ENCODE measurements at regions not wholly inside any gene's neighbourhood (a gene's known extent, or its start where the extent isn't known, plus 50 kb on each side); places are given as distances from the start of the nearest gene placed in this dataset.
"Not testable (repeated sequence)": the region's sequence is repeated elsewhere in the genome, so short reads cannot be mapped to it uniquely, and the experiment has no call there.

DNA sequence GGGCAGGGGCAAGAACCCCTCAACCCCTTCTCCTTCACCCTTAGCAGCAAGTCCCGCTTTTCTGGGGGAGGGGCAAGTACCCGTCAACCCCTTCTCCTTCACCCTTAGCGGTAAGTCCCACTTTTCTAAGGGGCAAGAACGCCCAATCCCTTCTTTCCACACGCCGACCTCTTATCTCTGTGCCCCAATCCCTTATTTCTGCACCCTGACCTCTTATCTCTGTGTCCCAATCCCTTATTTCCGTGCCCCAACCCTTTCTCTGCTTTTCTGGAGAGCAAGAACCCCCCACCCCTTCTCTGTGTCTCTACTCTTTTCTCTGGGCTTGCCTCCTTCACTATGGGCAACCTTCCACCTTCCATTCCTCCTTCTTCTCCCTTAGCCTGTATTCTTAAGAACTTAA lies 225.0 kb upstream of the DUSP10 start:
- H3K4me1 ChIP-seq (ENCODE audit: insufficient read depth, low read length); H3K36me3 ChIP-seq (ENCODE audit: insufficient read depth, low read length); H3K27ac ChIP-seq (ENCODE audit: low read depth, low read length); H3K27me3 ChIP-seq (ENCODE audit: control insufficient read depth in 1 of 2, insufficient read depth in 2 of 2, low read length in 2 of 2); H3K9me3 ChIP-seq (ENCODE audit: low read length); H3K9ac ChIP-seq (ENCODE audit: low read length); H3K4me3 ChIP-seq (ENCODE audit: low read depth in 1 of 2, low read length in 2 of 2): not testable (repeated sequence)

DNA sequence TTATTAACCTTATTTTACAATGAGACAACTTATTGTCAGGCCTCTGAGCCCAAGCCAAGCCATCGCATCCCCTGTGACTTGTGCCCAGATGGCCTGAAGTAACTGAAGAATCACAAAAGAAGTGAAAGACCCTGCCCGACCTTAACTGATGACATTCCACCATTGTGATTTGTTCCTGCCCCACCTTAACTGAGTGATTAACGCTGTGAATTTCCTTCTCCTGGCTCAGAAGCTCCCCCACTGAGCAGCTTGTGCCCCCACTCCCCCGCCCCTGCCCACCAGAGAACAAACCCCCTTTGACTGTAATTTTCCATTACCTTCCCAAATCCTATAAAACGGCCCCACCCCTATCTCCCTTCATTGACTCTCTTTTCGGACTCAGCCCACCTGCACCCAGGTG lies 224.0 kb upstream of the DUSP10 start:
- not testable (repeated sequence) for H3K27me3 ChIP-seq (ENCODE audit: control insufficient read depth in 1 of 2, insufficient read depth in 2 of 2, low read length in 2 of 2); H3K4me1 ChIP-seq (ENCODE audit: insufficient read depth, low read length); H3K36me3 ChIP-seq (ENCODE audit: insufficient read depth, low read length); H3K9ac ChIP-seq (ENCODE audit: low read length); H3K9me3 ChIP-seq (ENCODE audit: low read length); H3K4me3 ChIP-seq (ENCODE audit: low read depth in 1 of 2, low read length in 2 of 2); H3K27ac ChIP-seq (ENCODE audit: low read depth, low read length)

DNA sequence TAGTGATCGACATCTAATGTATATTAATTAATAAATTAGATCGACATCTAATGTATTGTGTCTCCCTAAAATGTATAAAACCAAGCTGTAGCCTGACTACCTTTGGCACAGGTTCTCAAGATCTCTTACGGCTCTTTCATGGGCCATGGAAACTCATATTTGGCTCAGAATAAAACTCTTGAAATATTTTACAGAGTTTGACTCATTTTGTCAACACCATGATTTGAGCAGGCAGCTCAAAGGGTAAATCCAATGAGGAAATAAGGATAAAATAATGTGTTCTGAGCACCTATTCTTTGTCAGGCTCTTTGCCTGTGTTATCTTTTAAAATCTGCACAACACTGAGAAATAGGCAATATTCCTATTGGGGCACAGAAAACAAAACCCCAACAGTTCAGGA lies 223.4 kb upstream of the DUSP10 start:
- no peaks in the 10 kb centered on the region for H3K4me1 ChIP-seq (ENCODE audit: insufficient read depth, low read length)
- no peak overlapping the region for H3K9ac ChIP-seq (ENCODE audit: low read length)
- no peaks in the 10 kb centered on the region for H3K36me3 ChIP-seq (ENCODE audit: insufficient read depth, low read length)
- H3K27me3 ChIP-seq (ENCODE audit: control insufficient read depth in 1 of 2, insufficient read depth in 2 of 2, low read length in 2 of 2): no peaks in the 10 kb centered on the region
- H3K9me3 ChIP-seq (ENCODE audit: low read length): no peaks in the 10 kb centered on the region
- no peak overlapping the region for H3K4me3 ChIP-seq (ENCODE audit: low read depth in 1 of 2, low read length in 2 of 2)
- no peak overlapping the region for H3K27ac ChIP-seq (ENCODE audit: low read depth, low read length)

DNA sequence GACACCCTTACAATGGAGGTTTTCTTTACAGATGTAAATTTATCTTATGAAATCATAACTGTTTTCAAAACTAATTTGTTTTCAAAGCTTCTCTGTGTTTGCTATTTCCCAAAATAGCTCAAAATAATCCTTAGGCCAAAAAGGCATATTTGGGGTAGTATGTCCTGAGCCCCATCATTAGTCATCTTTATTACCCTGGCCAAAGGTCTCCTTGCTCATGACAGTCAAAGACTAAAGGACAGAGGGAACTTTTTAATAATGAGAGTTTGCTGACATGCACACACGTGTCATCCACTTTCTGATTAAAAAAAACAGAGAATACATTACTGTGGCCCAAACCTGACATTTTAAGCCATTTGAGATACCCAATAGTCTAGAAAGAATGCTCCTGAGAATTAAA lies 221.9 kb upstream of the DUSP10 start:
- Histone ChIP-seq H3K27me3 (ENCODE audit: control insufficient read depth in 1 of 2, insufficient read depth in 2 of 2, low read length in 2 of 2) (no peaks in the 10 kb centered on the region), H3K4me1 (ENCODE audit: insufficient read depth, low read length) (no peaks in the 10 kb centered on the region), H3K9ac (ENCODE audit: low read length) (no peak overlapping the region), H3K4me3 (ENCODE audit: low read depth in 1 of 2, low read length in 2 of 2) (no peak overlapping the region), H3K27ac (ENCODE audit: low read depth, low read length) (no peak overlapping the region), H3K9me3 (ENCODE audit: low read length) (no peaks in the 10 kb centered on the region), H3K36me3 (ENCODE audit: insufficient read depth, low read length) (no peaks in the 10 kb centered on the region)

DNA sequence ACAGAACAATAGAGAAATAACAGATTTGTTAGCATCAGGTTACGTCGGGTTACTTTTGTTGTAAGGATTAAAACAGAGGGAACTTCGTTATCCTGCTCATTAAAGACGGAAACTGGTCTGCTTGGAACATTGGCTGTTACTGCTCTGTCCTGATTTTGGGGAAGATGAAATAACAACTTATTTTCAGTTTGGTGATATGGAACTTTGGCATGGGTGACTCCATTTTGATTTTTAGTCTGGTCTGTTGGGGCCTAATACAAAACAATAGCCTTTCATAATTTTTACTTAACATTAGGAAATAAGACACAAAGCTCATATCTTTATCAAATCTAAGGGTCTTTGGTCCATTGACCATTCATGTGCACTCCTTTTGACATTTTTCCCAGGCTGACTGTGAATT lies 220.5 kb upstream of the DUSP10 start:
- H3K4me3 ChIP-seq (ENCODE audit: low read depth in 1 of 2, low read length in 2 of 2): no peak overlapping the region
- H3K27me3 ChIP-seq (ENCODE audit: control insufficient read depth in 1 of 2, insufficient read depth in 2 of 2, low read length in 2 of 2): no peaks in the 10 kb centered on the region
- H3K27ac ChIP-seq (ENCODE audit: low read depth, low read length): no peak overlapping the region
- H3K9me3 ChIP-seq (ENCODE audit: low read length): no peaks in the 10 kb centered on the region
- no peaks in the 10 kb centered on the region for H3K36me3 ChIP-seq (ENCODE audit: insufficient read depth, low read length)
- no peaks in the 10 kb centered on the region for H3K4me1 ChIP-seq (ENCODE audit: insufficient read depth, low read length)
- H3K9ac ChIP-seq (ENCODE audit: low read length): no peak overlapping the region

DNA sequence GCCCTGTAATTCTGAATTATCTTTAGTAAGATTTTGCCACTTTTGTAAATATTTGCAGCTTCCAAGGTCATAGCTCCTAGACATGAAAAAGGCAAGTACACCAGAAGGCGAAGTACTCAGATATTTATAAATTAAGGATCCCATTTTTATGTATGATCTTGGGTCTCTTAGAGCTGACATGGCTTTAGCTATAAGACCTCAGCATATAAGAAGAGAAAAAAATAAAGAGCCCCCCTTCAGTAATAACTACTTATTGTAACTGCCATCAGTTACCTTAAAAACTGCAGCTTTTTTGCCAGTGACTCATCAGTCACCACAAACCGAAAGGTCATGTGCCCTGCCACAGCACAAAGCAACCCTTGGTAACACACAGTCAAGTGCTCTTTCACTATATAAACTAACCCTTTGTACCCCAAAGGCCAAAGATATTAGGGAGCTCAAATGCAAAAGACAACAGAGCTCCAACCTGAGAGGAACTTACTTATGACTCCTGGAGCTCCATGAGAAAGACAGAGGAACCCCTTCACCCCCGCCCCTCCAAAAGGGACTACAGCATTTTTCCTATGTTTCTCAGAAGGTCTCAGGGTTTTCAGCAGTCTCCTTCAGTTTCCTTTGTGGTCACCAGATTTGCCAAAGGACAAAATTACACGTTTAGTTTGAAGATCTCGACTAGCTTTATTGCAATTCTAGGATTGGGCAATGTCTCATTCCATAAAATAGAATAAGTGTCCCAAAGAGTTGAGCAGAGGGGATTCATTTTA lies 219.8 kb upstream of the DUSP10 start:
- Histone ChIP-seq H3K4me1 (ENCODE audit: insufficient read depth, low read length) (no peaks in the 10 kb centered on the region), H3K27me3 (ENCODE audit: control insufficient read depth in 1 of 2, insufficient read depth in 2 of 2, low read length in 2 of 2) (no peaks in the 10 kb centered on the region), H3K4me3 (ENCODE audit: low read depth in 1 of 2, low read length in 2 of 2) (no peak overlapping the region), H3K9ac (ENCODE audit: low read length) (no peak overlapping the region), H3K36me3 (ENCODE audit: insufficient read depth, low read length) (no peaks in the 10 kb centered on the region), H3K9me3 (ENCODE audit: low read length) (no peaks in the 10 kb centered on the region), H3K27ac (ENCODE audit: low read depth, low read length) (no peak overlapping the region)

DNA sequence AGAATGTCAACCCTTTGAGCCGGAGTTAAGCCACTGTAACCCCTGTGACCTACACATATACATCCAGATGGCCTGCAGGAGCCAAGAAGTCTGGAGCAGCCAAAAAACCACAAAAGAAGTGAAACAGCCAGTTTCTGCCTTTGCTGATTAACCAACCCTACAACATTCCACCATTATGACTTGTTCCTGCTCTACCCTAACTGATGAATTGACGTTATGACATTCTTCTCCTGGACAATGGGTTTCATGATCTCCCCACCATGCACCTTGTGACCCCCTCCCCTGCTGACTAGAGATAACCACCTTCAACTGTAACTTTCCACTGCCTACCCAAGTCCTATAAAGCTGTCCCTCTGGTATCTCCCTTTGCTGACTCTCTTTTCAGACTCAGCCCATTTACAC lies 216.3 kb upstream of the DUSP10 start:
- not testable (repeated sequence) for H3K9me3 ChIP-seq (ENCODE audit: low read length); H3K27me3 ChIP-seq (ENCODE audit: control insufficient read depth in 1 of 2, insufficient read depth in 2 of 2, low read length in 2 of 2); H3K9ac ChIP-seq (ENCODE audit: low read length); H3K27ac ChIP-seq (ENCODE audit: low read depth, low read length); H3K4me3 ChIP-seq (ENCODE audit: low read depth in 1 of 2, low read length in 2 of 2); H3K36me3 ChIP-seq (ENCODE audit: insufficient read depth, low read length); H3K4me1 ChIP-seq (ENCODE audit: insufficient read depth, low read length)

DNA sequence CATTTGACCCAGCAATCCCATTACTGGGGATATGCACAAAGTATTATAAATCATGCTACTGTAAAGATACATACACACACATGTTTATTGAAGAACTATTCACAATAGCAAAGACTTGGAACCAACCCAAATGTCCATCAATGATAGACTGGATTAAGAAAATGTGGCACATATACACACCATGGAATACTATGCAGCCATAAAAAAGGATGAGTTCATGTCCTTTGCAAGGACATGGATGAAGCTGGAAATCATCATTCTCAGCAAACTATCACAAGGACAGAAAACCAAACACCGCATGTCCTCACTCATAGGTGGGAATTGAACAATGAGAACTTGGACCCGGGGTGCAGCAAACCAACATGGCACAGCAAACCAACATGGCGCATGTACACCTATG lies 215.5 kb upstream of the DUSP10 start:
- not testable (repeated sequence) for H3K4me1 ChIP-seq (ENCODE audit: insufficient read depth, low read length); H3K27me3 ChIP-seq (ENCODE audit: control insufficient read depth in 1 of 2, insufficient read depth in 2 of 2, low read length in 2 of 2); H3K36me3 ChIP-seq (ENCODE audit: insufficient read depth, low read length); H3K27ac ChIP-seq (ENCODE audit: low read depth, low read length); H3K9ac ChIP-seq (ENCODE audit: low read length); H3K4me3 ChIP-seq (ENCODE audit: low read depth in 1 of 2, low read length in 2 of 2); H3K9me3 ChIP-seq (ENCODE audit: low read length)

DNA sequence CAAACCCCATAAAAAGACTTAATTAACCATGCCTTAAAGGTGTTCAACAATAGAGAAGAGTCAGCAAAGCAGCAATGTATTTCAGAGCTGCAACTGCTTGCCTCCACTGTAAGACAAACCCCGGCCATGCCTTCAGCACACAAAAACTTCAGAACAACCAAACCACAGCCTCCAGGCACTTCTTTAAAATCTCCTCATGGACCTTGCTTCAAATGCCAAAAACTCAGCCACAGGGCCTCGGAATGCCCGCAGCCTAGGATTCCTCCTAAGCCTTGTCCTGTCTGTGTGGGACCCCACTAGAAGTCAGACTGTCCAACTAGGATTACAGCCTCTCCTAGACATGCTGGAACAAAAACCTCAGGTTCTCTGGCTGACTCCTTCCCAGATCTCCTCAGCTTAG lies 208.1 kb upstream of the DUSP10 start:
- Histone ChIP-seq H3K27ac (ENCODE audit: low read depth, low read length) (no peak overlapping the region), H3K9me3 (ENCODE audit: low read length) (no peaks in the 10 kb centered on the region), H3K27me3 (ENCODE audit: control insufficient read depth in 1 of 2, insufficient read depth in 2 of 2, low read length in 2 of 2) (no peaks in the 10 kb centered on the region), H3K36me3 (ENCODE audit: insufficient read depth, low read length) (no peaks in the 10 kb centered on the region), H3K9ac (ENCODE audit: low read length) (no peak overlapping the region), H3K4me3 (ENCODE audit: low read depth in 1 of 2, low read length in 2 of 2) (no peak overlapping the region), H3K4me1 (ENCODE audit: insufficient read depth, low read length) (no peaks in the 10 kb centered on the region)

DNA sequence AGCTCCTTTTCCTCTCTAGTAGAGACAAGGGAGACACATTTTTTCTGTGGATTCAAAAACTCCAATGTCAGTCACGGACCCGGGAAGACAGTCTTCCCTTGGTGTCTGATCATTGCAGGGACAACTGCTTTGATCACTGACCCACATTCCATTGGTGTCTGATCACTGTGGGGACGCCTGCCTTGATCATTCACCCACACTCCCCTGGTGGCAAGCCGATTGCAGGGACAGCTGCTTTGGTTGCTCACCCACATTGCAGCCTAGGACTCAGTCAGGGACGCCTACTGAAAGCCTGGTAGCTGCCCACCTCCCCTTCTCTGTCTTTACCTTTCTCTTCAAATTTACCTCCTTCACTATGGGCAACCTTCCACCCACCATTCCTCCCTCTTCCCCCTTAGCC lies 206.6 kb upstream of the DUSP10 start:
- Histone ChIP-seq H3K36me3 (ENCODE audit: insufficient read depth, low read length) (no peaks in the 10 kb centered on the region), H3K4me1 (ENCODE audit: insufficient read depth, low read length) (no peaks in the 10 kb centered on the region), H3K9ac (ENCODE audit: low read length) (no peak overlapping the region), H3K9me3 (ENCODE audit: low read length) (no peaks in the 10 kb centered on the region), H3K27ac (ENCODE audit: low read depth, low read length) (no peak overlapping the region), H3K27me3 (ENCODE audit: control insufficient read depth in 1 of 2, insufficient read depth in 2 of 2, low read length in 2 of 2) (no peaks in the 10 kb centered on the region), H3K4me3 (ENCODE audit: low read depth in 1 of 2, low read length in 2 of 2) (no peak overlapping the region)

DNA sequence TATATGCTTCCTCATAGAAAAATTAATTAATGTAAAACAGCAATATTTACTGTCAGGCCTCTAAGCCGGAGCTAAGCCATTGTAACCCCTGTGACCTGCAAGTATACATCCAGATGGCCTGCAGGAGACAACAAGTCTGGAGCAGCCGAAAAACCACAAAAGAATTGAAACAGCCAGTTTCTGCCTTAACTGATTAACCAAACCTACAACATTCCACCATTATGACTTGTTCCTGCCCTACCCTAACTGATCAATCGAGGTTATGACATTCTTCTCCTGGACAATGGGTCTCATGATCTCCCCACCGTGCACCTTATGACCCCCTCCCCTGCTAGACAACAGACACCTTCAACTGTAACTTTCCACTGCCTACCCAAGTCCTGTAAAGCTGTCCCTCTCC lies 205.8 kb upstream of the DUSP10 start:
- no peaks in the 10 kb centered on the region for H3K27me3 ChIP-seq (ENCODE audit: control insufficient read depth in 1 of 2, insufficient read depth in 2 of 2, low read length in 2 of 2)
- no peak overlapping the region for H3K4me3 ChIP-seq (ENCODE audit: low read depth in 1 of 2, low read length in 2 of 2)
- H3K9me3 ChIP-seq (ENCODE audit: low read length): no peaks in the 10 kb centered on the region
- no peaks in the 10 kb centered on the region for H3K36me3 ChIP-seq (ENCODE audit: insufficient read depth, low read length)
- no peak overlapping the region for H3K9ac ChIP-seq (ENCODE audit: low read length)
- H3K4me1 ChIP-seq (ENCODE audit: insufficient read depth, low read length): no peaks in the 10 kb centered on the region
- no peak overlapping the region for H3K27ac ChIP-seq (ENCODE audit: low read depth, low read length)

DNA sequence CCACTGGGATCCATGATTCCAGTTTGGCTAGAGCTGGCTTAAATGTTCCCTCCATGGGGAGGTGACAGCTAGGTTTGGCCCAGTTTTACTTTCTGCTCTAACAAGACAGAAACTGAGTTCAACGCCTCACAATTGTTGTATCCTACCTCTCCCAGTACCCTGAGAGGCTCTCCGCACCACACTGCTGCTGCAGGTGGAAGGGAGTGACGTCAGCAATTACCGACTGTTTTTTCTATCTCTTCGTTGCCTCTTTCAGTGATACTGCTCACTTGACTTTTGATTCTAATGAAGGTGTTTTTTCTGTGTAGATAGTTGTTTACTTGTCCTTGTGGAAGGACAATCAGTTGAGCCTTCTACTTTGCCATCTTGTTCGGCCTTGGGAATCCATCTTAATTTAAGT lies 204.9 kb upstream of the DUSP10 start:
- Histone ChIP-seq H3K4me3 (ENCODE audit: low read depth in 1 of 2, low read length in 2 of 2) (no peak overlapping the region), H3K36me3 (ENCODE audit: insufficient read depth, low read length) (no peaks in the 10 kb centered on the region), H3K9ac (ENCODE audit: low read length) (no peak overlapping the region), H3K4me1 (ENCODE audit: insufficient read depth, low read length) (no peaks in the 10 kb centered on the region), H3K27me3 (ENCODE audit: control insufficient read depth in 1 of 2, insufficient read depth in 2 of 2, low read length in 2 of 2) (no peaks in the 10 kb centered on the region), H3K9me3 (ENCODE audit: low read length) (no peaks in the 10 kb centered on the region), H3K27ac (ENCODE audit: low read depth, low read length) (no peak overlapping the region)

Data from muscle layer of colon (tissue), 2 donors.